WERI-Rb-1 (cell line): ENCODE measurements at regions not wholly inside any gene's neighbourhood (a gene's known extent, or its start where the extent isn't known, plus 50 kb on each side); places are given as distances from the start of the nearest gene placed in this dataset.

Source experiments
- DNase-seq: peaks from one replicate; pipeline ENCODE4 v3.0.0-alpha.2; 2020
- H3K27ac ChIP-seq: fragments of 250-450 bp; sonication (Bioruptor Pico); 2 replicates; pipeline ENCODE4 v1.5.1; 2020; ENCODE audit warnings: mild to moderate bottlenecking, moderate library complexity
- H3K27me3 ChIP-seq: fragments of 250-450 bp; sonication (Bioruptor Pico); 2 replicates; pipeline ENCODE4 v1.5.1; 2021; ENCODE audit warnings: mild to moderate bottlenecking, low read depth, moderate library complexity; ENCODE audit not compliant: insufficient read depth, severe bottlenecking
- H3K36me3 ChIP-seq: fragments of 250-450 bp; sonication (Bioruptor Pico); 2 replicates; pipeline ENCODE4 v1.5.1; 2020; ENCODE audit warnings: mild to moderate bottlenecking, moderate library complexity
- H3K4me3 ChIP-seq: 2 replicates; pipeline ENCODE4 v1.5.1; 2011; ENCODE audit warnings: low read depth, mild to moderate bottlenecking, control low read depth, low read length
- H3K9me3 ChIP-seq: fragments of 250-450 bp; sonication (Bioruptor Pico); 2 replicates; pipeline ENCODE4 v1.5.1; 2021; ENCODE audit warnings: mild to moderate bottlenecking, moderate library complexity; ENCODE audit not compliant: severe bottlenecking
- TF ChIP-seq, protein P1 (sequence below): IDR thresholded peaks from 2 replicates; pipeline ENCODE4 v1.5.1; 2011; ENCODE audit warnings: low read depth, mild to moderate bottlenecking, control low read depth, inconsistent platforms, low read length

- no peak overlapping the region for H3K27ac ChIP-seq
- no peak overlapping the region for H3K4me3 ChIP-seq
- DNase-seq: no peak
- TF ChIP-seq, protein P1, sequence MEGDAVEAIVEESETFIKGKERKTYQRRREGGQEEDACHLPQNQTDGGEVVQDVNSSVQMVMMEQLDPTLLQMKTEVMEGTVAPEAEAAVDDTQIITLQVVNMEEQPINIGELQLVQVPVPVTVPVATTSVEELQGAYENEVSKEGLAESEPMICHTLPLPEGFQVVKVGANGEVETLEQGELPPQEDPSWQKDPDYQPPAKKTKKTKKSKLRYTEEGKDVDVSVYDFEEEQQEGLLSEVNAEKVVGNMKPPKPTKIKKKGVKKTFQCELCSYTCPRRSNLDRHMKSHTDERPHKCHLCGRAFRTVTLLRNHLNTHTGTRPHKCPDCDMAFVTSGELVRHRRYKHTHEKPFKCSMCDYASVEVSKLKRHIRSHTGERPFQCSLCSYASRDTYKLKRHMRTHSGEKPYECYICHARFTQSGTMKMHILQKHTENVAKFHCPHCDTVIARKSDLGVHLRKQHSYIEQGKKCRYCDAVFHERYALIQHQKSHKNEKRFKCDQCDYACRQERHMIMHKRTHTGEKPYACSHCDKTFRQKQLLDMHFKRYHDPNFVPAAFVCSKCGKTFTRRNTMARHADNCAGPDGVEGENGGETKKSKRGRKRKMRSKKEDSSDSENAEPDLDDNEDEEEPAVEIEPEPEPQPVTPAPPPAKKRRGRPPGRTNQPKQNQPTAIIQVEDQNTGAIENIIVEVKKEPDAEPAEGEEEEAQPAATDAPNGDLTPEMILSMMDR: no peak
- no peaks in the 10 kb centered on the region for H3K9me3 ChIP-seq
- H3K27me3 ChIP-seq: no peaks in the 10 kb centered on the region
- no peaks in the 10 kb centered on the region for H3K36me3 ChIP-seq
Observed at GRCh38 chr3:20760981-20761380, 575.0 kb upstream of the SGO1 start.

- H3K36me3 ChIP-seq: no peaks in the 10 kb centered on the region
- no peak for DNase-seq
- H3K4me3 ChIP-seq: no peak overlapping the region
- no peaks in the 10 kb centered on the region for H3K27me3 ChIP-seq
- no peaks in the 10 kb centered on the region for H3K9me3 ChIP-seq
- no peak overlapping the region for H3K27ac ChIP-seq
- TF ChIP-seq, protein P1: no peak
Observed at GRCh38 chr3:20752416-20752815, 566.4 kb upstream of the SGO1 start.

DNA sequence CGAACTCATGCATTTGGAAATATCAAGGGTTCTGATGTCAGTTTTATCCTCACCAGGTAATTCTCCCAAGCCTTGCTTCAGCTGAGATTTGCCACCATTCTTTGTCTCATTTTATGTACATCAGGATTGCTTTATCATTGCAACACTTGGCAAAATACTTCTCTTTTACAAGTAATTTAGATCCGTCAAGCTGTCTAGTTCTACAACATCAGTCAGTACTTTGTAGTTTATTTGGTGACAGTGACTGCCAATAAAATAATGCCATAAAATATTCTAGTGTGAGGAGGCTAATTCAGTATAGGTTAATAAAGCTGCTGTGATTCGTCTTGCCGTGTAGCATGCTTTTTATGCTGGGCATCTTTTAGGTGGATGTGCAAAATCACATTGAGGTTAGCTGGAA, 565.3 kb upstream of the SGO1 start:
- TF ChIP-seq, protein P1: no peak
- no peak for DNase-seq
- Histone ChIP-seq H3K27me3 (no peaks in the 10 kb centered on the region), H3K4me3 (no peak overlapping the region), H3K9me3 (no peaks in the 10 kb centered on the region), H3K36me3 (no peaks in the 10 kb centered on the region), H3K27ac (no peak overlapping the region)

DNA sequence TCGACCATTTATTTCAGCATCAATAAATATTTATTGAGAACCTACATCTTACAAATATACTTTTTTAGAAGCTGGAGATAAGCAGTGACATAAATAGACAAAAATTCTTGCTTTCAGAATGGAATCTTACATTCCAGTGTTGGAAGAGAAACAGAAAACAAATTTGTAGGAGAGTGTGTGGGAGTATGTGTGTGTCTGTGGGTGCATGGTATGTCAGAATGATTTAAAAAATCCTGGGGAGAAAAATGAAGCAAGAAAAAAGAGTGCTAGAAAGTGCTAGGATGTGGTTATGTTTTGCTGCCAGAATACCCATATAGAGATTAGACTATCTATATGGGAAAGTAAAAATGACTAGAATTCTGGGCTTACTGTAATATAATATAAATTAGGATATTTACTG, 561.7 kb upstream of the SGO1 start:
- Histone ChIP-seq H3K9me3 (no peaks in the 10 kb centered on the region), H3K27ac (no peak overlapping the region), H3K4me3 (no peak overlapping the region), H3K27me3 (no peaks in the 10 kb centered on the region), H3K36me3 (no peaks in the 10 kb centered on the region)
- TF ChIP-seq, protein P1: no peak
- no peak for DNase-seq

DNA sequence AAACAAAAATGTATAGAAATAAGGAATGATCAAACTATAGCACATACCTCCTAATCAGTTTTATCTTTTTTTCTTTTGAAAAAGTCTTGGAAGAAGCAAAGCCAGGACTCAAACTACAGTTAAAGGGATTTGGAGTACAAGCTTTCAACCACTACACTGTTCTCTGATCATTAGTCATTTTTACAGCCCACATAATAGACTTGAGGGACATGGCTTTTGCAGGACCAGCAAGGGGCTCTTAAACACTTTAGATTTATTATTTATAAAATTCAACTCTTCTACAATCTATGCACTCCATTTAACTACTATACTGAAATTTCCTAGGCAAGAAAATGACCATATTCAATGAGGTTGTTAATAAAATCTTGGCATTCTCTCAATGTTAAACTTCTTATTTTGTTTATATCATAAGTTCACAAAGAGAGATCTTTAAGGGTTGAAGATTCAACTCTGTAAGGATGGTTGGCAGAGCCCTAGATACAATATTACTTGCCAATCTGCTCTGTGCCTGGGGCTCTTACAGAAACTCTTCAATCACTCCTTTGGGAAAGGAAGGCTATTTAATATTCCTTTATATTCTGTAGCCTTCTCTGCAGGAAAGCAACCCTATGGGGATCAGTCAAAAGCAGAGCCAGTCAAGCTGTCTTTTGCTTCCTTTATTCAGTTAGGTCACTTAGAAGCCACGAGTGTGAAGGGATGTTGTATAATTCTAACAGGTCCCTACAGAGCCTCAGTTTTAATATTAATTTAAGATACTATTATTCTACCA, 557.7 kb upstream of the SGO1 start:
- H3K27me3 ChIP-seq: no peaks in the 10 kb centered on the region
- no peak overlapping the region for H3K4me3 ChIP-seq
- TF ChIP-seq, protein P1: no peak
- no peak overlapping the region for H3K27ac ChIP-seq
- DNase-seq: no peak
- no peaks in the 10 kb centered on the region for H3K9me3 ChIP-seq
- H3K36me3 ChIP-seq: no peaks in the 10 kb centered on the region
